Muscle of leg (tissue), 3 donors: ENCODE measurements at regions not wholly inside any gene's neighbourhood (a gene's known extent, or its start where the extent isn't known, plus 50 kb on each side); places are given as distances from the start of the nearest gene placed in this dataset.

Experiments
- DNase-seq: peaks from one replicate; pipeline ENCODE4 v3.0.0; 2013
- H3K27ac ChIP-seq: one replicate; pipeline ENCODE4 v1.5.1; 2013; ENCODE audit warnings: mild to moderate bottlenecking, low read length, control low read depth
- H3K27me3 ChIP-seq: one replicate; pipeline ENCODE4 v1.6.1; 2013; ENCODE audit warnings: low read length; ENCODE audit not compliant: control insufficient read depth, insufficient read depth
- H3K36me3 ChIP-seq: one replicate; pipeline ENCODE4 v1.6.1; 2013; ENCODE audit warnings: low read length; ENCODE audit not compliant: control insufficient read depth, insufficient read depth
- H3K4me1 ChIP-seq: one replicate; pipeline ENCODE4 v1.6.1; 2013; ENCODE audit warnings: low read length; ENCODE audit not compliant: control insufficient read depth, insufficient read depth
- H3K4me3 ChIP-seq: one replicate; pipeline ENCODE4 v1.5.1; 2013; ENCODE audit warnings: low read length, control low read depth
- H3K9me3 ChIP-seq: replicated peaks from 2 replicates; pipeline ENCODE4 v1.6.1; 2013; ENCODE audit warnings: low read depth, low read length; ENCODE audit not compliant: control insufficient read depth
- WGBS: methylation state at CpG from one replicate; pipeline ENCODE4 v1.1.5; 2013; ENCODE audit warnings: missing lambda C conversion rate; ENCODE audit not compliant: insufficient coverage; 5-methylcytosine and 5-hydroxymethylcytosine counted together

- no peak overlapping the region for H3K27ac ChIP-seq
- H3K4me3 ChIP-seq = no peak overlapping the region
- DNase-seq = no peak
- H3K36me3 ChIP-seq = no peaks in the 10 kb centered on the region
- no peaks in the 10 kb centered on the region for H3K27me3 ChIP-seq
- H3K9me3 ChIP-seq = no peaks in the 10 kb centered on the region
- WGBS = 57% methylated on average over 1 of the region's 3 CpGs
- H3K4me1 ChIP-seq = no peaks in the 10 kb centered on the region
Observed at GRCh38 chr13:87867426-87867825, 196.3 kb downstream of the SLITRK5 start.

- Histone ChIP-seq H3K9me3 (no peaks in the 10 kb centered on the region), H3K4me3 (no peak overlapping the region), H3K36me3 (no peaks in the 10 kb centered on the region), H3K27ac (no peak overlapping the region), H3K27me3 (no peaks in the 10 kb centered on the region), H3K4me1 (no peaks in the 10 kb centered on the region)
- DNase-seq = peak; percentile 1
- 33% methylated on average over 1 of the region's 2 CpGs for WGBS
Observed at GRCh38 chr13:87868731-87869130, 197.6 kb downstream of the SLITRK5 start.

DNA sequence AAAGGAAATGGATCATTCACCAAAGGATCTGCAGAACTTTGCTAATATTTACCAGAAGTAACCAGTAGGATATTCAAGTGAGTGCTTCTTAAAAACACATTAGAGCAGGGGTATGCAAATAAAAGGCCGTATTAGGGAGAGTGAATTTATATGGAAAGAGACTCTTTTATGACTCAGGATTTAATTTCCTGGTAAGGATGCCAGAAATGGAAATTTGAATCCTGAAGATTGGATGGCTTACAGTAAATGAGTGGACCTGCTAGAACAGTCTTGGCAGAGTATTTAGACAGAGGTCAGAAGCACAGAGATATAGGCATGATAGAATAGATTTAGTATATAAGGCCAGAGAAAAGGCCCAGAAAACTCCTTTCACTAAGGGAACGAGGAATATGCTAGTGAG, 201.6 kb downstream of the SLITRK5 start:
- no peaks in the 10 kb centered on the region for H3K27me3 ChIP-seq
- H3K27ac ChIP-seq = no peak overlapping the region
- no peak overlapping the region for H3K4me3 ChIP-seq
- no peaks in the 10 kb centered on the region for H3K36me3 ChIP-seq
- DNase-seq = peak; percentile 10
- H3K9me3 ChIP-seq = no peaks in the 10 kb centered on the region
- no peaks in the 10 kb centered on the region for H3K4me1 ChIP-seq
- 50% methylated on average over 1 of the region's 2 CpGs for WGBS

DNA sequence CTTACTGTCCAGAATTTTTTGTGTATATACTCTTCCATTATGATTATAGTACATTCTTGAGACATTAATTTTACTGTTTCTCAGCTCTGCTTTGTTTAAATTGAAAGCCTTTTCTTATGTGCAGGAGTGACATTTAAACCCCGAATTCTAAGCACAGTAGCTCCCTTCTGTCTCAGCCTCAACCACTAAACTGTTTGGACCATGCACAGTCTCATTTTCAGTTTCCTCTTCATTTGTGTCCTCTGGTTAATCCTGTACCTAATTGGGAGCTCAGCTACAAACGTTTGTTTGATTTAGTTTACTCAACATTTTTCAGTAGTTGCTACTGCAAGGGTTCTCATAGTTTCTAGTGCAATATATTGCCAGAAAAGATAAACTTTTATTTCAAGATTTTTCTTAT, 206.3 kb downstream of the SLITRK5 start:
- H3K9me3 ChIP-seq = no peaks in the 10 kb centered on the region
- H3K4me3 ChIP-seq = no peak overlapping the region
- DNase-seq = no peak
- H3K27ac ChIP-seq = no peak overlapping the region
- H3K36me3 ChIP-seq = no peaks in the 10 kb centered on the region
- H3K4me1 ChIP-seq = no peaks in the 10 kb centered on the region
- H3K27me3 ChIP-seq = no peaks in the 10 kb centered on the region
- no CpG with 5 or more reads among the region's 2 CpGs for WGBS

DNA sequence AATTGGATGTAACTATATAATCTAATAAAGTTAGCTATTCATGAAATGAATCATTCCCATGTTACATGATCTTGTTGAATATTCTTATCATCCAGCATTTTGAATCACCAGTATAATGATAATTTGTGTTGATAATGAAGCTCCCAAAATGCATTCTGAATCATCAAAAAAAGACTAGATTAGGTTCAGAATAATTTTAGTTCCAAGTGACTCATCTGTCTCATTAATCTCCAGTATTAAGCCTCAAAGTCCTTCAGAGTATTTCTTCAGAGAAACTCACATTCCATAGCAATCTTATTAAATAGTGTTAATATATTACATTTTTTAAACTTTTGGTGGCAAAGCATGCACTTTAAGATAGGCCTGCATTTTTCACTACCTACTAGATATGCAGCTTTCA, 207.5 kb downstream of the SLITRK5 start:
- DNase-seq = no peak
- no peaks in the 10 kb centered on the region for H3K9me3 ChIP-seq
- H3K27ac ChIP-seq = no peak overlapping the region
- no peaks in the 10 kb centered on the region for H3K27me3 ChIP-seq
- no peak overlapping the region for H3K4me3 ChIP-seq
- H3K36me3 ChIP-seq = no peaks in the 10 kb centered on the region
- no peaks in the 10 kb centered on the region for H3K4me1 ChIP-seq

GRCh38 chr13:87884884-87885283, 213.7 kb downstream of the SLITRK5 start:
- Histone ChIP-seq H3K27me3 (no peaks in the 10 kb centered on the region), H3K27ac (no peak overlapping the region), H3K4me3 (no peak overlapping the region), H3K36me3 (no peaks in the 10 kb centered on the region), H3K9me3 (no peaks in the 10 kb centered on the region), H3K4me1 (no peaks in the 10 kb centered on the region)
- no CpG with 5 or more reads among the region's 5 CpGs for WGBS
- peak; percentile 38 for DNase-seq

- no peak overlapping the region for H3K27ac ChIP-seq
- no peaks in the 10 kb centered on the region for H3K9me3 ChIP-seq
- no peak for DNase-seq
- no peaks in the 10 kb centered on the region for H3K4me1 ChIP-seq
- H3K36me3 ChIP-seq = no peaks in the 10 kb centered on the region
- H3K4me3 ChIP-seq = no peak overlapping the region
- no peaks in the 10 kb centered on the region for H3K27me3 ChIP-seq
- 78% methylated on average over 2 of the region's 6 CpGs for WGBS
Observed at GRCh38 chr13:87887459-87888123, 216.4 kb downstream of the SLITRK5 start.

- Histone ChIP-seq H3K27me3 (no peaks in the 10 kb centered on the region), H3K27ac (no peak overlapping the region), H3K4me1 (no peaks in the 10 kb centered on the region), H3K36me3 (no peaks in the 10 kb centered on the region), H3K9me3 (no peaks in the 10 kb centered on the region), H3K4me3 (no peak overlapping the region)
- no CpG with 5 or more reads among the region's 2 CpGs for WGBS
- DNase-seq = no peak
Observed at GRCh38 chr13:87889254-87889653, 218.1 kb downstream of the SLITRK5 start.

DNA sequence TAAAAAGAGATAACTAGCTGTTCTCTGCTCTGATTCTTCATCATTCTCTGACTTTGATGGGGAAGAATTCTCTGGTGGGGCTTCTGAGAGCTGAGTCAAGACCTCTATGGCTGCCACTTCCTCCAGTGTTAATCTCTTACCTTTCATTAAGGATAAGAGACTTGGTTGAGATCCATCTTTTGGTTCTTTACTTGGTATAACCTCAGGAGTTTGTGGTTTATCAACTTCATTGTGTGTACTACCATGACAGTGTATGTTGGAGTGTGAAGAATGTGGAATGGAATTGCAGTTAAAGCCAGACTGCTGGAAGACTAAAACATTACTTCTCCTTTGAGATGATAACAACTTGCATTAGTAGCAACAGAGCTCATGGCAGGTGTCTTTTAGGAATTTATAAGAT, 222.0 kb downstream of the SLITRK5 start:
- Histone ChIP-seq H3K4me3 (no peak overlapping the region), H3K4me1 (no peaks in the 10 kb centered on the region), H3K27ac (no peak overlapping the region), H3K27me3 (no peaks in the 10 kb centered on the region), H3K9me3 (no peaks in the 10 kb centered on the region), H3K36me3 (no peaks in the 10 kb centered on the region)
- DNase-seq = no peak

GRCh38 chr13:87894059-87894458, 222.9 kb downstream of the SLITRK5 start:
- H3K27me3 ChIP-seq = no peaks in the 10 kb centered on the region
- no CpG with 5 or more reads among the region's 2 CpGs for WGBS
- no peaks in the 10 kb centered on the region for H3K9me3 ChIP-seq
- DNase-seq = no peak
- H3K4me3 ChIP-seq = no peak overlapping the region
- H3K4me1 ChIP-seq = no peaks in the 10 kb centered on the region
- H3K36me3 ChIP-seq = no peaks in the 10 kb centered on the region
- H3K27ac ChIP-seq = no peak overlapping the region

- peak; percentile 91 for DNase-seq
- H3K4me1 ChIP-seq = no peaks in the 10 kb centered on the region
- H3K9me3 ChIP-seq = no peaks in the 10 kb centered on the region
- H3K27ac ChIP-seq = peak overlapping the region; percentile 68
- no peaks in the 10 kb centered on the region for H3K36me3 ChIP-seq
- H3K4me3 ChIP-seq = no peak overlapping the region
- H3K27me3 ChIP-seq = no peaks in the 10 kb centered on the region
Observed at GRCh38 chr13:87903553-87903952, 232.4 kb downstream of the SLITRK5 start.
